LHCN-M2 (cell line): ENCODE measurements at regions not wholly inside any gene's neighbourhood (a gene's known extent, or its start where the extent isn't known, plus 50 kb on each side); places are given as distances from the start of the nearest gene placed in this dataset.
A peak's percentile ranks its signal among the peaks of the same experiment; 100 is the strongest.
"Not testable (repeated sequence)": the region's sequence is repeated elsewhere in the genome, so short reads cannot be mapped to it uniquely, and the experiment has no call there.

Experiments used
- DNase-seq: peaks from one replicate; pipeline ENCODE4 v3.0.0-alpha.2; 2012; ENCODE audit warnings: low read depth

DNA sequence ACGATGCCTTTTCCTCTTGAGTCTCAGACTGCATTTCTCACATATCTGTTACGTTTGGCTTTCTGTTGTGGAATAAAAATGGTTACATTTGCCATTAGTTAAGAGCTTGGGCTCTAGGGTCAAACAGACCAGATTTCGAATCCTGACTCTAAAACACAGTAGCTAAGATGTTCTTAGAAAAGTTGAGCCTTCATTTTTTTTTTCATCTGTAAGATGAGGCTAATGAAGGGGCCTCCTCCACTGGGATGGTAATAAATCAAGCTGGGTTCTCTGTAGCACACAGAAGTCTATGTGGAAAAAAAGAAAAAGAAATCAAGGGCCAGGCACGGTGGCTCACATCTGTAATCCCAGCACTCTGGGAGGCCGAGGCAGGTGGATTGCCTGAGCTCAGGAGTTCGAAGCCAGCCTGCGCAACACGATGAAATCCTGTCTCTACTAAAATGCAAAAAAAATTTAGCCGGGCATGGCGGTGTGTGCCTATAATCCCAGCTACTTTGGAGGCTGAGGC, 49.9 kb upstream of the CAPRIN1 start:
- DNase-seq = no peak

DNA sequence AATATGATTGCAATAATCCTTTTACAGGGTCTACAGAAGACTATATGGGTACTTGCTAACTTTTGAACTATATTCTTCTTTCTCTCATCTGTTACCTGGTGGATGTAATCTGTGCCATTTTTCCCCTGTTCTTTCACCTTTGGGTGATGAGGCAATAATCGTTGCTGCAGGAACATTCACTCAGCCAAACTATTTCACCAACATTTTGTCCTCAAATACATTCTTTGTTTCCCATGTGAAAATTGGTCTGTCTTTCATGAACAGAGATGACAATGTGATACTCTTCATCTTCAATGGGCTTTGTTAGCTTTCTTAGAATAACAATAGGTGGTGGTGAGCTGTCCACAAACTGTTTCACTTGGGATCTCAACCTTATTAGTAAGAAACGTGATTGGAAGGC, 52.1 kb upstream of the CAPRIN1 start:
- DNase-seq = no peak

DNA sequence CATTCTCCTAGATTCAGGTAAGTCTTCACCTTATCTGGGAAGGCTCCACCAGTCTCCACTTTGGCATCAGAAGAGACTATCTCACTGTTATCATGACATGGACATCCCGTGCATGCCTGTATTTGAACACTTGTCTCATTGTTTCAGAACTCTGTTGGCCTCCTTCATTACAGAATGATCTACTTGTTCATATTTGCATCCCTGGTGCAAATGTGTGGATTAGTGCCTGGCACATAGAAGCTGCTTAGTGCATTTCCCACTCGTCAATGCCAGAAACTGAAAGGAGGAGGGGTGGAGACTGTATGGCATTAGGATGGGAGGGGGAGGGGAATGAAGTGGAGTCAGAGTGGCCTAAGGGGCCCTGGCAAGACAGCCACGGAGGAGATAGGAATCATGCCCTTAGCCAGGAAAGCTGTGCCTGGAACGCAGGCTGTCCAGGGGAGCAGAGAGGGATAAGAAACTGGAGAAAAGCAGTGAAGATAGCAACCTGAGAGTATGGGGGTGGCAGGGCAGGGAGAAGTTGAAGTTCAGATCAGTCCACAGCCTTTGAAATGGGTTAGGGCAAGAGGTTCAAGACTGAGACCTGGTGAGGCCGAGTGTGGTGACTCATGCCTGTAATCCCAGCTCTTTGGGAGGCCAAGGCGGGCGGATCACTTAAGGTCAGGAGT, 53.8 kb upstream of the CAPRIN1 start:
- peak; percentile 10 for DNase-seq

DNA sequence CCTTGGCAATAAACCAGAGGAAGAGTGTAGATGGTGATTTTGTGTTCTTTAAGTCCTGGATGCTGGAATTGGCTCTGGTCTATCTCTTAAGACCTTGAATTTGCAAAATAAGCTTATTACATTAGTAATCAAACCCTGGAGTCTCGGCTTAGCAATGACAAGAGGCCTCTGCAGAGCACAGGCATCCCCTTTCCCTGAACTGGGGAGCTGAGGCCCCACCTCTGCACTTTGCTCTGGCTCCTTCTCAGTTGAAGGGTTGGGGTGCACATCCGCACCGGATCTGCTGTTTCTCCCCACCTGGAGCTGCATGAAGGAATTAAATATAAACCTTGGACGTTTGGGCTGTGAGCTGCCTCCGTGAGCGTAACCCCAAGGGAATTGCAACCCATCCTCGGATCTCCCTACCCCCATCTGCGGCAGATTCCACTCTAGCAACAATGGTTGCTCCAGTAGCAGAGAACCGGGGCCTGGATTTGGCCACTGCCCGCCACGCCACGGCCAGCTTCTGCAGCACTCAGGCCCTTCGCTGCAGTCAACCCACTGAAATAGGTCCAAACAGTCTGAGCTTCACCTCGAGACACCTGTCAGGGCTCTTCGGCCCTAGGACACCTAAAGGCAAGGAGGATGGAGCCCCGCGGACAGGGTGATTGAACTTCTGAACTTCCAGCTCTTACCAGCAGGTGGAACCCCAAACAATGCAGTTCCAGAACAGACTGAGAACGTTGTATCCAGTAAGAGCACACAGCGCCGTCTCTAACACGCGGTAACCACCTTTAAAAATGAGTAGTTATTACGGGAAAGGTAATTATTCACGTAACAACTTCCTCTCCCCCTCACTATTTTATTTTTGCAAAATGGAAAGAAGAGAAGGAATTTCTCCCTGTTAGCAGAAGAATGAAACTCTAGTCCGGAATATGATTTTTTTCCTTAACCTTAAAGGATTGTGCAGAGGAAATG, 54.8 kb upstream of the CAPRIN1 start:
- peak; percentile 62 for DNase-seq

DNA sequence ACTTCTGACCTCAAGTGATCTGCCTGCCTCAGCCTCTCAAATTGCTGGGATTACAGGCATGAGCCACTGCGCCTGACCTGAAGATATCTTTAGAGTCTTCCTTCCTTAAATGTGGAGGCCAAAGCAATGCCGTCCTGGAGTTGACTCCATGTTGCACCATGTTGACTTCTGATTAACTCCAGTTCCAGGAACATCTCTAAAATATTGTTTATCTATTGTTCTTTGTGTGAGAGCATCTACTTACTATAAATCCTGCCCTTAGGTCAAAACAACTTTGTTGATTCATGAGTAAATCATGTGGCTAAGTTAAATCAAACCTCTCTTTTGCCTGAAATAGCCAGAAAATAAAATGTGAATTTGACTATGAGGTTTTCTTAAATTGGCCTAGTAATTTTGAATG, 56.6 kb upstream of the CAPRIN1 start:
- DNase-seq = no peak

DNA sequence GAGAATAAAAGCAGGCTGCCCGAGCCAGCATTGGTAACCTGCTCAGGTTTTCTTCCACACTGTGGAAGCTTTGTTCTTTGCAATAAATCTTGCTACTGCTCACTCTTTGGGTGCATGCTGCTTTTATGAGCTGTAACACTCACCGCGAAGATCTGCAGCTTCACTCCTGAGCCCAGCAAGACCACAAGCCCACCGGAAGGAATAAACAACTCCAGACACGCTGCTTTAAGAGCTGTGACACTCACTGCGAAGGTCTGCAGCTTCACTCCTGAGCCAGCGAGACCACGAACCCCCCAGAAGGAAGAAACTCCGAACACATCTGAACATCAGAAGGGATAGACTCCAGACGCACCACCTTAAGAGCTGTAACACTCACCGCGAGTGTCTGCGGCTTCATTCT, 60.4 kb upstream of the CAPRIN1 start:
- DNase-seq = not testable (repeated sequence)

DNA sequence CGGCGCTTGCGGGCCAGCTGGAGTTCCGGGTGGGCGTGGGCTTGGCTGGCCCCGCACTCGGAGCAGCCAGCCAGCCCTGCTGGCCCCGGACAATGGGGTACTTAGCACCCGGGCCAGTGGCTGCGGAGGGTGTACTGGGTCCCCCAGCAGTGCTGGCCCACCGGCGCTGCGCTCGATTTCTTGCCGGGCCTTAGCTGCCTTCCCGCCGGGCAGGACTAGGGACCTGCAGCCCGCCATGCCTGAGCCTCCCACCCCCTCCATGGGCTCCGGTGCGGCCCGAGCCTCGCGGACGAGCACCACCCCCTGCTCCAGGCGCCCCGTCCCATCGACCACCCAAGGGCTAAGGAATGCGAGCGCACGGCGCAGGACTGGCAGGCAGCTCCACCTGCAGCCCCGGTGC, 61.4 kb upstream of the CAPRIN1 start:
- DNase-seq = not testable (repeated sequence)

DNA sequence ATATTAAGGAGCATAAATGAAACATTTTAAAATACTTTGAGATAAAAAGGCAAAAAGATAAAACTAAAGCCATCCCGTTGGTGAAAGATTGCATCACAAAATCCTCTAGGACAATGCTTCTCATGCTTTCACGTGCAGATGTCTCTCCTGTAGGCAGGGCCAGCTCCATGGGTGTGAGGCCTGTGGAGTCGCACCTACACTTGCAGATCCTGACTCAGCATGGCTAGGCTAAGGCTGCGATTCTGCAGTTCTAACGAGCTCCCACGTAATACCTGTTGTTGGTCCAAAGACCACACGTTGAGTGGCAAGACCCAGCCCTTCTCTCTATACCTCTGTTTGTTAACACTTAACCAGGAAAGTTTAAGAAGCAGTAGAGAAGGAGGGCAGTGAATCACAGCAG, 62.1 kb upstream of the CAPRIN1 start:
- DNase-seq = no peak

DNA sequence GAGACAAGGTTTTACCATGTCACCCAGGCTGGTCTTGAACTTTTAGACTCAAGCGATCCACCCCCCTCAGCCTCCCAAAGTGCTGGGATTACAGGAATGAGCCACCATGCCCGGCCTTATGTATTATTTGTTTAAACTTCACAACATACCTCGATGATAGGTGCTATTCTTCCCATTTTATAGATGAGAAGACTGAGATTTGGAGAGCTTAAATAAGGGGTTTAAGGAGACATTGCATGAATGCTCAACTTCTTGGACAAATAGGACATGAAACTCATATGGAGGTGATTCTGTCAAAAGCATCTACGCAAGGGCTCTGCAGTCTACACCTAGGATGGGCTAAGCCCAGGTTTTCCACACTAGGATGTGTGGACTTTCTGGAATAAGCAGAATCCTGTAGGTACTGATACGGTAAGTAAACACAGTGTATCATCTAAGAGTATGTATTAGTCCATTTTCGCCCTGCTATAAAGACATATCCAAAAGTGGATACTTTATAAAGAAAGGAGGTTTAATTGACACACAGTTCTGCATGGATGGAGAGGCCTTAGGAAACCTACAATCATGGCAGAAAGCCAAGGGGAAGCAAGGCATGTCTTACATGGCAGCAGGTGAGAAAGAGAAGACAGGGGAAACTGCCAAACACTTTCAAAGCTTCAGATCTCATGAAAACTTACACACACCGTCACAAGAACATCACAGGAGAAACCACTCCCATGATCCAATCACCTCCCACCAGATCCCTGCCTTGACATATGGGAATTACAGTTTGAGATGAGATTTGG, 62.8 kb upstream of the CAPRIN1 start:
- no peak for DNase-seq

DNA sequence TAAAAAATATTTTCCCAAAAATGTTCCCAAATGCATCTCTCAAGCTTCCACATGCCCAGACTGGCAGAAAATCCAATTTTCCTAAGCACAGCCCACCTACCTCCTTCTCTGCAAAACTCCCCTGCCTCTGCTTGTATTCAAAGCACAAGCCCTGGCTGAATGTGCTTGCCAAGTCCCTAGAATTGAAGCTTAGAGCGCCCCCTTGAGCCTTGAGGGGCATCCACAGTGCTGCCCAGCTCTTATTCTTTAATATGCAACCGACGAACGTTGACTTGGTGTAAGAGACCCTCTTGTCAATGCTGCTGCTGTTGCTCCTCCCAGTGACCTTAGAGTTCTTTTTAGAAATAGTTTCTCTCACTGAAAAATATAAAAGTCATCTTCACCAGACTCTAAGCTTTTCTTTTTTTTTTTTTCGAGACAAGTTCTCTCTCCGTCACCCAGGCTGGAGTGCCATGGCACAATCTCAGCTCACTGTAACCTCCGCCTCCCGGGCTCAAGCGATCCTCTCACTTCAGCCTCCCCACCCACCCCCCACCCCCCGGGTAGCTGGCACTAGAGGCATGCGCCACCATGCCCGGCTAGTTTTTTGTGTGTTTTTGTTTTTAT, 63.5 kb upstream of the CAPRIN1 start:
- DNase-seq = peak; percentile 64

DNA sequence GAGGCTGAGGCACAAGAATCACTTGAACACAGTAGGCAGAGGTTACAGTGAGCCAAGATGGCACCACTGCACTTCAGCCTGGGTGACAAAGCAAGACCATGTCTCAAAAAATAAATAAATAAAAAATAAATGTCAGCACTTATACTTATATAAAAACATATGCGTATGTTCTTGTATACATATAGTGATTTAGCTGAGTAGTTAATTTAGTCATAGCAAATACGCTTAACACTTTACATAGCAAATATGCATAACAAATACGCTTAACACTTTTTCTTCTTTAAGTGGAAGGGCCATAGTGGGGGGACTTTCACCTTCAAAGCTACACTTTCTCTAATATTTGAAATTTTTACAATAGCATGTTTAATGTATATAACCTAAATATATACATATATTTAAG, 64.0 kb upstream of the CAPRIN1 start:
- DNase-seq = no peak

DNA sequence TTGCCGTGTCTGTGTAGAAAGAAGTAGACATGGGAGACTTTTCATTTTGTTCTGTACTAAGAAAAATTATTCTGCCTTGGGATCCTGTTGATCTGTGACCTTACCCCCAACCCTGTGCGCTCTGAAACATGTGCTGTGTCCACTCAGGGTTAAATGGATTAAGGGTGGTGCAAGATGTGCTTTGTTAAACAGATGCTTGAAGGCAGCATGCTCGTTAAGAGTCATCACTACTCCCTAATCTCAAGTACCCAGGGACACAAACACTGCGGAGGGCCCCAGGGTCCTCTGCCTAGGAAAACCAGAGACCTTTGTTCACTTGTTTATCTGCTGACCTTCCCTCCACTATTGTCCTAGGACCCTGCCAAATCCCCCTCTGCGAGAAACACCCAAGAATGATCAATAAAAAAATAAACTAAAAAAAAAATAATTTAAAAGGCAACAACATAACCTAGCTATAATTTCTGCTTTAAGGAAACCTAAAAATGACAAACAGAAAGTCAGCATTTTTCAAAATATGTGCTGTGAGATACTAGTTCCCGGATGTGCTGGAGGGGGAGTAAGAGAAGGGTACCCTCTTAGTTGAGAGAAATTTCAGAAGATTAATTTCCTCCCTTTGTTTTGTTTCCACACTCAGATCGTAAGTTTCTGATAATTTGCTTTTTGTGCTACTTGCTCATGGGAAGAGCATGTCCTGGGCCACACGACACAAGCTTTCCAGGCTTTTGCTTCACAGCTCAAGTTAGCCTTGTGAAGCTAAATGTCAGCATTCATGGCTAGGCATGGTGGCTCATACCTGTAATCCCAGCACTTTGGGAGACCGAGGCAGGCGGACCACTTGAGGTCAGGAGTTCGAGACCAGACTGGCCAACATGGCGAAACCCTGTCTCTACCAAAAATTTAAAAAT, 64.7 kb upstream of the CAPRIN1 start:
- DNase-seq = not testable (repeated sequence)

DNA sequence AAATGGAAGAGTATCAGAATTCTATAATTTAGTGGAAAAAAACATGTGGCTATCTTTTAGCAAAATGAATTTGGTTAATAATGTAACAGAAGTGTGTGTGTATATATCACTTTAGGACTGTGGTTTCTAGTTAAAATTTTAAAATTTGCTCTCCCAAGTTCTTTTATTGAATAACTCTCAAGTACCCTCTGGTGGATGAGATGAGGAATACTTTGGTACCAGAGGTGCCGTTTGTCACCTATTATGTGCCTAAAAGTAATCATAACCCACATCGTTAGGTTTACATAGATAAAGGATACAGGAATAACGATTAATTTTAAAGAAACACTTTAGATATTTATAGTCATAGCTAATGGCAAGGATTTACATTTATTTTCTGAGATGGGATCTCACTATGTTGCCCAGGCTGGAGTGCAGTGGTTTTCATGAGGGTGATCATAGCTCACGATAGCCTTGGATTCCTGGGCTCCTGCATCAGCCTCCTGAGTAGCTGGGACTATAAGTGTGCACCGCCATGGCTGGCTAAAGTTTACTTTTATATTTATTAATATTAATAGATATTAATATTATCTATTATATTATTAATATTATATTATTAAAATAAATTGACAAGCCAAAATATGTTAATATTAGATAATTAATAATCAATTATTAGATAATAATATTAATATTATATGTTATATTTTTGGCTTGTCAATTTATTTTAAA, 66.7 kb upstream of the CAPRIN1 start:
- DNase-seq = no peak

DNA sequence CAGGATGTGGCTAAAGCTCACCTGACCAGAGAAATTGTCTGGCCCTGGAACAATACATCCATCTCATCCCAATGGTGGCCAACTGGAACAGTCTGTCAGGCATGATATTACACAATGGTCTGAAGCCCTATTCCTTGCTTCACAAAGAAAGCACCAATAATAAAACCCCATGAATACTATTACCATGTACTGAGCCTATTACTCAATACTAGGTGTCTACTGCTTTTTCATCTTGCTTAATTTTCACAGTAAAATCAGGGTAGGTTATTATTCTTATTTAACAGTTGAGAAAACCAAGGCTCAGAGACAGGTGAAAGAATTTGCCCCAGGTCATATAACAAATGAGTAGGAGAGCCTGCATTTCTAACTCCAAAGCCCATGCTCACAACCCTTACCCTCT, 68.9 kb upstream of the CAPRIN1 start:
- no peak for DNase-seq

DNA sequence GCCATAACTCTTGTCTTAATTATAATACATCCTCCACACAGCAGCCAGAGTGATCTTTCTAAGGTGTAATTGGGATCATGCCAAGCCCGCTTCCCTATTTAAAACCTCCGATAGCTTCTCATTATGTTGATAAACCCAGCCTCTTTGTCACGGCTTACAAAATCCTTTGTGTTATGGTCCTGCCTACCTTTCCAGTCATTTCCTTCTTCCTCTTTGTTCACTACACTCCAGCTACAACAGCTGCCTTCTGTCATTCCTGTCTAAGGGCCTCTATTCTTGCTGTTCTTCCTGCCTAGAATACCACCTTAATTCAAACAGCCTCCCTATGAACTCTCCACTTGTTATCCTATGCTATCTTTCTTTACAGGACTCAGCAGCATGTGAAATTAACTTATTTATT, 70.6 kb upstream of the CAPRIN1 start:
- DNase-seq = no peak

DNA sequence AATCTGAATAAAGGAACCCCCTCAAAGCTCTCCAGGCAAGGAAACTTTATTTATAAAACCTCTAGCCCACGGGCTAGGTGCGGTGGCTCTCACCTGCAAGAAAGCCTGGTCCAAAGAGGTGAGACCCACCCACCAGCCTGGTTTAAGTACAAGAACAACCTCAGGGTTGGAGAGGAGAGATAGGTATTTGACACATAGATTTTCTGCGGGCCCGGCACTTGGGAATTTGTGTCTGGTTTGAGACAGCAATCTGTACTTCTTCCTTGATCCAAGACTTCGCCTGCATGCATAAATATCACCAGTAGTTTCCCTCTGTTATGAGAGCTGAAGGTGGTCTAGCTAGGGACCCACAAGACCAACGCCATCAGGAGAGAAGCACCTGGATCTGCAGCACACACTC, 73.2 kb upstream of the CAPRIN1 start:
- DNase-seq = no peak

DNA sequence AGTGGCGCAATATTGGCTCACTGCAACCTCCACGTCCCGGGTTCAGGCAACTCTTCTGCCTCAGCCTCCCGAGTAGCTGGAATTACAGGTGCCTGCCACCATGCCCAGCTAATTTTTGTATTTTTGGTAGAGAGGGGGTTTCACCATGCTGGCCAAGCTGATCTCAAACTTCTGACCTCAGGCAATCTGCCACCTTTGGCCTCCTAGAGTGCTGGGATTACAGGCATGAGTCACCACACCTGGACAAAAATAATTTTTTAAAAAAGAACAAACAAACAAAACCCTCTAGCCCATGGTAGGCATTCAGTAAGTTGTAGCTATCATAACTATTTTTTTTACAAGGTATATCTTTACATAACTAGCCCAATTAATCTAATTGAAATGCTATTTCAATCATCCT, 73.9 kb upstream of the CAPRIN1 start:
- no peak for DNase-seq

DNA sequence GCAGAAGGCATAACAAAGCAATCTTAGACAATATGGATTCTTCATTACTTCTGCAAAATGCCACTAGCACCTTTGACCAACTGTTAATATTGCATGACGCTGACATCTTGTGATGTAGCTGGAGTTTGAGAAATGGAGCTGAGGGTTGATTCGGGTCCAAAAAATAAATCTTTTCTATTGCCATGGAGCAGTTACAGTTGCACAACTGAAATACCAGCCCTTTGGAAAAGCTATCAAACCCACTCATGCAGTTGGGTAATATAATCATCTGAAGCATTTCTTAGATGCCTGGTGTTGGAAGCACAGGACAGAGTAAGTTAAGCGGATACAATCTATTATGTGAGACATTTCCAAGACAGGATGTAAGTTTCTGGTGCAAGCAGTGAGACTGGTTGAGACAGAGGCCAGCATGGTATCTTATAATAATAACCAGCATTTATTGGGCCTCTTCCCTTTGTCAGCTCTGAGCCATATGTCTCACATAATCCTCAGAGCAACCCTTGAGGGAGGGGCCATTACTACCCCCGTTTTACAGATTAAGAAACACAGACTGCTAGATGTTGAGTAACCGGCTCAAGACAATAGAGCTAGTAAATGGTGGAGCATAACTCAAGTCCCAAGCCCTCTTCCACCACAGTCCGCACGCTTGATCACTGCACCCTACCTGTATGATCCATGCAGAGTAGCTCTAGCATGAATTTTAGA, 74.9 kb upstream of the CAPRIN1 start:
- peak; percentile 12 for DNase-seq

DNA sequence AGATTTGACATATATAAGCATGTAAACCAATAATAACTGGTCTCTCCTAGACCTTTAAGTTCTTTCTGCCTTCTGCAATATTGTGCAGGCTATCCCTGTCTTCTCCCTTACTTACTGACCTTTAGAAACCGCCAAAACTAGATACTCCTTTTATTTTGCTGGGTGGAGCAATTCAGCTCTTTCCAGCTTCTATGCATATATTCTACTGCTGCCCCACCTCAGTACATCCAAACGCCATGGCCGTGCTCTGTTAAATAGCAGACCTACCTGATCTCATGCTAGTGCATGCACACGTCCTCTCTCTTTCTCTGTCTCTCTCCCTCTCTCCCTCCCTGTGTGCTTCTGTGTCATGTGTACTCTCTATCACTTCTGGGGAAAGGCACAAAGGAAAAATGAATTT, 76.7 kb upstream of the CAPRIN1 start:
- no peak for DNase-seq
